Mucosa of rectum (tissue), 2 donors: ENCODE measurements at regions not wholly inside any gene's neighbourhood (a gene's known extent, or its start where the extent isn't known, plus 50 kb on each side); places are given as distances from the start of the nearest gene placed in this dataset.
"Not testable (repeated sequence)": the region's sequence is repeated elsewhere in the genome, so short reads cannot be mapped to it uniquely, and the experiment has no call there.

ENCODE experiments used
- H3K27ac ChIP-seq, 2 donors: one replicate each; pipeline ENCODE4 v1.7.0; 2013; ENCODE audit warnings: inconsistent platforms in 2 of 2, low read depth in 2 of 2, low read length in 2 of 2
- H3K27me3 ChIP-seq, 2 donors: one replicate each; pipeline ENCODE4 v1.7.0; 2013; ENCODE audit warnings: low read length in 2 of 2; ENCODE audit not compliant: control insufficient read depth in 2 of 2, insufficient read depth in 2 of 2
- H3K36me3 ChIP-seq, 2 donors: one replicate each; pipeline ENCODE4 v1.7.0; 2013; ENCODE audit warnings: low read length in 2 of 2; ENCODE audit not compliant: control insufficient read depth in 2 of 2, insufficient read depth in 2 of 2
- H3K4me1 ChIP-seq, 2 donors: one replicate each; pipeline ENCODE4 v1.7.0; 2013; ENCODE audit warnings: low read length in 2 of 2, mild to moderate bottlenecking in 1 of 2; ENCODE audit not compliant: control insufficient read depth in 2 of 2, insufficient read depth in 2 of 2
- H3K4me3 ChIP-seq, 2 donors: one replicate each; pipeline ENCODE4 v1.7.0; 2013; ENCODE audit warnings: low read length in 2 of 2
- H3K9ac ChIP-seq, 2 donors: one replicate each; pipeline ENCODE4 v1.7.0; 2013; ENCODE audit warnings: low read length in 2 of 2, low read depth in 1 of 2, mild to moderate bottlenecking in 1 of 2
- H3K9me3 ChIP-seq, 2 donors: one replicate each; pipeline ENCODE4 v1.7.0; 2013; ENCODE audit warnings: low read length in 2 of 2; ENCODE audit not compliant: control insufficient read depth in 2 of 2
- donor health status: healthy.
- donor health status: Normal muscosa, but diverticular disease.

DNA sequence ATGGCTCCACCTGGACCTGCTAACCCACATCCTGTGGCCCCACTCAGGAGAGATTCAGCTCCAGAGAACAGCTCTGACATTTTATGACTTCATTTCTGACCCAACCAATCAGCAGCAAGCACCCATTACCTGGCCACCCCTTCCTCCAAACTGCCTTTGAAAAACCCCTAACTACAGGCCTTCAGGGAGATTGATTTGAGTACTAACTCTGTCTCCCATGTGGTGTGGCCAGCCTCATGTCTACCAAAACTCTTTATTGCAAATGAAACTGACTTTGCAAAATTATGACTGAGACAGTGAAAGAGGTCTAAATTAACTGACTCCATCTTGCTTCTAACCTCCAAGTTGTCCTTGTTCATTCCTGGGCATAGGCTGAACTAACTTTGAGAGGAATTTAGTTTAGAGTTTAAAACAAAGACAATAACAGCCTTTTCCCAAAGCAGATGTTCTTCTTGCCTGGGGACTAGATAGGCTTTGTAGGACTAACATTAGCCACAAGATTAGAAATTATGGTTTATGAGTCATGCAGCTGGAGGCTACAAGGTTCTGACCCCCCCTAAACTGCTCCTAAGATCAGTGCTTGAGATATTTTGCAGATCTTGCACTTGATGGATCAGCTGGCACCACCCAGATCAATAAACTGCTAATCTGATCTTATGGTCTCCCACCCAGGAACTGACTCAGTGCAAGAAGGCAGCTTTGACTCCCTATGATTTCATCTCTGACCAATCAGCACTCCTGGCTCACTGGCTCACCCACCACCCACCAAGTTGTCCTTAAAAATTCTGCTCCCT is 508.2 kb downstream of the RPIA start:
- H3K4me1 ChIP-seq, H3K36me3 ChIP-seq, H3K9ac ChIP-seq, H3K27ac ChIP-seq, H3K9me3 ChIP-seq, H3K4me3 ChIP-seq, H3K27me3 ChIP-seq: not testable (repeated sequence)

DNA sequence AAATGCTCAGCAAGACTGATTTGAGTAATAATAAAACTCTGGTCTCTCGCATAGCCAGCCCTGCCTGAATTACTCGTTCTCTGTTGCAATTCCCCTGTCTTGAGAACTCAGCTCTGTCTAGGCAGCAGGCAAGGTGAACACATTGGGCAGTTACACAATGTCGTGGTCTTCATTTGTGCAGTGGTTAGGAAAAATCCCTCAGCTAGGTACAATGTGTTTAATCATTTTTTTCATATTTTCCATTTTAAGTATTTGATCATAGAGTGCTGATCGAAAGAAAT is 508.7 kb downstream of the RPIA start:
- H3K9ac ChIP-seq, H3K36me3 ChIP-seq, H3K27ac ChIP-seq, H3K27me3 ChIP-seq, H3K9me3 ChIP-seq, H3K4me1 ChIP-seq, H3K4me3 ChIP-seq: not testable (repeated sequence)

DNA sequence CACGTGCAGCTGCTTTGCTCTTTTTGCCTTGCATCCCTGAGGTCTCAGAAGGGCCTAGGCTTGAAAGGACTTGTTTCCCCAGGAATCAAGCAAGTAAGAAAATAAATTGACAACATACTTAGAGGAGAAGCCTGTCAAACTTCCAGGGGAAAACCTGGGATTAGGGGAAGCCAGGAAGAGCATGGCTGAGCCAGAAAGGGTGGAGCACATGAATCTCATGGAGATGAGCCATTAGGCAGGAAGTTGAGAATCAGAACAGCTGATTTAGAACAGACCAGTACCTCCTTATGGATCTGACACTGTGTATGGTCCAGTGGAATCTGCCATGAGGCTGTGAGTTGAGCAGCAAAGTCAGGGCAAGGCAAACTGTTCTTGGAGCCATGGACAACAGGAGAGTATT is 511.0 kb downstream of the RPIA start:
- H3K9ac ChIP-seq, H3K27me3 ChIP-seq, H3K9me3 ChIP-seq, H3K36me3 ChIP-seq, H3K4me1 ChIP-seq, H3K27ac ChIP-seq, H3K4me3 ChIP-seq: not testable (repeated sequence)

DNA sequence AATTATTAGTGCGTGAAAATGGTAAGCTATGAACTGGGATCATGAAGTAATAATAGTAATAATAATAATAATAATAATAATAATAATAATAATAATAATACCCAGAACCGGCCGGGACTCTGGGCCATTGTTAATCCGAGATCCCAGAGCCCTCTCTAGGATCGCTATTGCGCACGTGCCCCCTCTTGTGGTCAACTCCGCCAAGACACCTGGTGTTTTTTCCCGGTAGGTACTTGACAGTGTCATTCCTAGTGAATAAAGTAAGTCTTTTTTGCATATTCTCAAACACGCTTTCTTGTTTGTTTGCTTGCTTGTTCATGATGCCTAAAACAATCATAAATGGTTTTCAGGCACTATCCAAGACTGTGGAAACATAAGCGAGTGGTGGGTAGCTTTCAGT is 513.7 kb downstream of the RPIA start:
- H3K27me3 ChIP-seq, H3K9ac ChIP-seq, H3K27ac ChIP-seq, H3K4me1 ChIP-seq, H3K36me3 ChIP-seq, H3K4me3 ChIP-seq, H3K9me3 ChIP-seq: not testable (repeated sequence)

DNA sequence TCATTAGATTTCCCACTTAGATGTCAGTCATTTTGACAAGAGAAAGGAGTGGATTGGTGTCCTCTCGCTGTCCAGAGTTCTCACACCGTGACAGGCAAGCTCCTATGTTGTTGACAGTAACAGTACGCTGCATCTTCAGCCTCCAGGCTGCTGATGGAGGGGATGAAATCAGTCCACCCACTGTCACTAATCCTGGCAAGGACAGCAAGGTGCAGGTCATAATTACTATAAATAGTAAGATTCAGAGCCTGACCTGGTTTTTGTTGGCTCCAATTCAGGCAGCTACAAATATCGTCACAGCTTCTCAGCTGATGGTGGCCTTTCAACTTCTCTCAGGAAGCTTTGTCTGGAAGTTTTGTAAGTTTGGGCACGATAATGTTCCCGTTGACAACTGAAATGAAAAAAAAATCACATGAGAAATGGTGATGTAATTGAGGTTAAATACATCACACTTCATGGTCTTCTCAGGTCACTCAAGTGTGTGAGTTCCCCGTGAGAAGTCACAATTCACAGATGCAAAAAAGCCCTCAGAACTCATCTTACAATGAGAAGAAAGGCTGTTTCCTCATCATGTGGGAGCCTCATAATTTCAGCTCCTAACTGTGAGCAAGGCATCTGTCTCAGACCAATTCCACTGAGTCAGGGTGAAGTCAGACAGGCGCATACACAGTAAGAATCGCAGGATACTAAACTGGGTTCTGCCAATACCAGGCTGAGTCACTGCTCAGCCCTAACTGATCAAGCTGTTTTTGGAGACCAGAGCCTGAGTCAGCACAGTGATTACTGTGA is 516.9 kb downstream of the RPIA start:
- H3K4me1 ChIP-seq, H3K4me3 ChIP-seq, H3K27me3 ChIP-seq, H3K9ac ChIP-seq, H3K36me3 ChIP-seq, H3K9me3 ChIP-seq, H3K27ac ChIP-seq: not testable (repeated sequence)

DNA sequence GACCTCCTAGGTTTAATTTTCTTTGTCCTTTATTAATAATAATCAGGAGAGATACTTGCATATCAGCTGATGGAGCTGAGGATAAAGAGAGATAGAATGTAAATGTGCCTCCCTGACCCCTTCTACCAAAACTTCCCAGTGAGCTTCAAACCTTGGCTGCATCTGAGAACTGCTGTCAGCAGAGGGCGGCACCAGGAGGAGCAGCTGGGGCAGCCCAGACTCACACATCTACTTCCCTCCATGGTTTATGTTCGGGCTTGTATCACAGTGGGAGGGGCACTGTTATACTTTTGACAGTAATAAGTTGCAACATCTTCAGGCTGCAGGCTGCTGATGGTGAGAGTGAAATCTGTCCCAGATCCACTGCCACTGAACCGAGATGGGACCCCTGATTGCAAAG is 521.7 kb downstream of the RPIA start:
- not testable (repeated sequence) for H3K4me3 ChIP-seq, H3K27me3 ChIP-seq, H3K27ac ChIP-seq, H3K4me1 ChIP-seq, H3K36me3 ChIP-seq, H3K9me3 ChIP-seq, H3K9ac ChIP-seq

DNA sequence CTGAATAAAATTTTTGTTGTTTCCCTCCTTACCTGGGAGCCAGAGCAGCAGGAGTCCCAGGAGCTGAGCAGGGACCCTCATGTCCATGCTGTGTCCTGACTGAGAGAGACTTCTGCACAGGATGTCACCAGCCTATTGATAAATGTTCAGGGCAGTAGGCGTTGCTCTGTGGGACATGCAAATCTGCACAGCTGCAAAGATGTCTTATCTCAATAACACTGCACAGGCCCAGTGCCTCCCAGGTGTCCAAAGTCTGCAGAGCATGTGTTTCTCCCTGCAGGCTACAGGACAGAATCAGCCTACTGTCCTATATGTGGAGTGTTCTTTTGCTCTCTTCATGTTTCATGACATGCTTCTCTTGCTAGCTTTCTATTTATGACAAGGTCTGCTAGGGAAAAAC is 522.3 kb downstream of the RPIA start:
- not testable (repeated sequence) for H3K9ac ChIP-seq, H3K36me3 ChIP-seq, H3K9me3 ChIP-seq, H3K27ac ChIP-seq, H3K27me3 ChIP-seq, H3K4me3 ChIP-seq, H3K4me1 ChIP-seq

DNA sequence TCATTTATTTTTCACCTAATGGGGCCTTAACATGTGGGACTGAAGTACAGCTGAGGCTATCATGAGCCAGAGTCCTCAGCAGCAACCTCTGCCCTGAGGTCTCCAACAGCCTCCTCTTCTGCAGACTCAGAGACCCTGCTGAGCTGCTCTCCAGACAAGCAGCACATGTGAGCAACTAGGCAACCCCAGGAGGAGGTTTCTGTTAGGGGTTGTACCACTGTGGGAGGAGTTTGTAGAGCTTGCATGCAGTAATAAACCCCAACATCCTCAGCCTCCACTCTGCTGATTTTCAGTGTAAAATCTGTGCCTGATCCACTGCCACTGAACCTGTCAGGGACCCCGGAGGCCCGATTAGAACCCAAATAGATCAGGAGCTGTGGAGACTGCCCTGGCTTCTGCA is 530.0 kb downstream of the RPIA start:
- H3K4me1 ChIP-seq, H3K4me3 ChIP-seq, H3K27me3 ChIP-seq, H3K9me3 ChIP-seq, H3K27ac ChIP-seq, H3K9ac ChIP-seq, H3K36me3 ChIP-seq: not testable (repeated sequence)

DNA sequence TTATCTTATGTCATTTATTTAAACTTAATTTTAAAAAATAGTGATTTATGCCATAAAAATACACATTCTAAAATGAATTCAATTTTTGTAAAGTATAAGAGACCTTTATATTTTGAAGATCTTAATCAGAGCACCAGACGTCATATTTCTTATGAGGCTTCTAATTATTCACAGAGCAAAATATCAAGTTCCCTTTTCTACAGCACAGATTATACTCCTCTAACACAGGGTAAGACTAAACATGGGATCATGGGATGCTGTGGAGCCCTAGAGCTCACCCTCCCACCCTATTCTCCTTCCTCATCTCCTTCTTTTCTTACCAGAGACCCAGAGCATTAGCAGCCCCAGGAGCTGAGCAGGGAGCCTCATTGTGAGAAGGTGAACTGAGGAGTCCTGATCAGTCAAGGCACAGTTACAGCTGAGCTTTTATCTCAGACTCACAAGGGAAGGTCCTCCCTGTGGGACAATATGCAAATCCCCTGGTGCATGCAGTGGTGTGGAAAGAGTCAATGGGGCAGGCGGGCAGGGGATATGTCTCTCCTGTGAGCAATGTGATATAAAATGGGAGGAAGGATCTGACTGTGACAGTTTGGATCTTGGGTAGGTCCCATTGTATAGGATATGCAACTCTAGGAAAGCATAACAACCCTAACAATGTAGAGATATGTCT is 530.7 kb downstream of the RPIA start:
- not testable (repeated sequence) for H3K36me3 ChIP-seq, H3K27ac ChIP-seq, H3K9ac ChIP-seq, H3K4me3 ChIP-seq, H3K27me3 ChIP-seq, H3K9me3 ChIP-seq, H3K4me1 ChIP-seq

DNA sequence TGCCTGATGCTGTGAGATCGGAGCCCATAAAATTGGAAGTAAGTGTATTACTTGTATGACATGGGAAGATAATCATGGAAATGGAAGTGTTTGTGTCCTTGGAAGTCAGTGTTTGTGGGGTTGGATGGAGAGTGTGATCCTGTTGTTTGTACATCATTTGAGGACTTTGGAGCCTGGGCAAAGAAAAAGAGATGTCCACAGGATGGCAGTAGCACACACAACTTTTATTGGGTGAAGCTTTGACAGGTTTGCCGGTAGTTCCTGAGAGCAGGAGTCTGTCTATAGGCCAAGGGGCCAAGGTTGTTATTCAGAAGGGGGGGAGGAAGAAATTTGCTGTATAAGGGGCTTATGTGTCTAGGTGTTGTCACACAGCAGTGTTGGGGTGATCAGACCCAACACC is 533.3 kb downstream of the RPIA start:
- H3K4me3 ChIP-seq, H3K9ac ChIP-seq, H3K27ac ChIP-seq, H3K27me3 ChIP-seq, H3K4me1 ChIP-seq, H3K36me3 ChIP-seq, H3K9me3 ChIP-seq: not testable (repeated sequence)
